ENCODE measurements at regions not wholly inside any gene's neighbourhood (a gene's known extent, or its start where the extent isn't known, plus 50 kb on each side); places are given as distances from the start of the nearest gene placed in this dataset.
A peak's percentile ranks its signal among the peaks of the same experiment; 100 is the strongest.

DNA sequence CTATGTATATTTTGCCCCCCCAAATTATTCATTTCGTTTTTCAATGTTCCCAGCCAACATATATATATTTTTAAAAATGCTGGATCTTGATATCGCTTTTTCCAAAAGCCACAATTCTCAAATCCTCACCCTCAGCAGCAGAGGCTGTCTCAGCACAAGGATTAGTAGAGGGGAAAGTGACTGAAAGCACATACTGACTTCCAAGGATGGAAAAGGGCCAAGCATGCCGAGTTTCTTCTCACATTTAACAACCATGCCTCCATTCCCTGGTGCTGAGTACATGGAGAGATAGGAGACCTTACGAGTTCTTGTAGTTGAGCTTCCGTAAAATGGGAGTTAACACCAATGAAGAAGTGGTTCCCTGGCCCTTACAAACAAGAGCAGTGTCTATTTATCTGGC, 403.4 kb upstream of the DCN start:
- DNase-seq (ENCODE audit: low read depth), result no peak
- H3K4me3 ChIP-seq (ENCODE audit: low read depth, low read length), result no peak overlapping the region
- TF ChIP-seq, protein P1, sequence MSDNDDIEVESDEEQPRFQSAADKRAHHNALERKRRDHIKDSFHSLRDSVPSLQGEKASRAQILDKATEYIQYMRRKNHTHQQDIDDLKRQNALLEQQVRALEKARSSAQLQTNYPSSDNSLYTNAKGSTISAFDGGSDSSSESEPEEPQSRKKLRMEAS (IDR thresholded peaks at IDR 0.05; ENCODE audit: low read depth, low read length), result no peak
- TF ChIP-seq POLR2A (IDR thresholded peaks at IDR 0.05; ENCODE audit: extremely low read depth, insufficient read length), result no peak
- no peak for TF ChIP-seq MYC (IDR thresholded peaks at IDR 0.05; ENCODE audit: low read depth, low read length)
- TF ChIP-seq CTCF (IDR thresholded peaks at IDR 0.05; ENCODE audit: low read depth, low read length), result no peak

DNA sequence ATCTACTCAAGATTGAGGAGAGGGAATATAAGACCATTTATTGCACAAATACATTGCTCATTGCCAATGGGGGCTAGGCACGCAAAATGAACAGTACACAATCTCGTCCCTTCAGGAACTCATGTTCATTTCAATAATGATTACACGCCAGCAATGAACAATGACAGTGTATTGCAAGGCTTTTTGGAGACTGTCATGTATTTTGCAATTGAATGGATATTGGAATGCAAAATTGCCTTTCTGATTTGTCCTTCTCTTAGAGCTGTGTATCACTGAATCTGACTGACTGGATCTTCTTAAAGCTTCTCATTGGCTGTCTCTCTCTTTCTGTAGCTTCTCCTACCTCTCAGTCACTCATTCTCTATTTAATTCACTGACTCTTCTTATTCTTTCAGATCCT, 400.2 kb upstream of the DCN start:
- no peak overlapping the region for H3K4me3 ChIP-seq (ENCODE audit: low read depth, low read length)
- DNase-seq (ENCODE audit: low read depth), result no peak
- TF ChIP-seq MYC (IDR thresholded peaks at IDR 0.05; ENCODE audit: low read depth, low read length), result no peak
- no peak for TF ChIP-seq CTCF (IDR thresholded peaks at IDR 0.05; ENCODE audit: low read depth, low read length)
- TF ChIP-seq POLR2A (IDR thresholded peaks at IDR 0.05; ENCODE audit: extremely low read depth, insufficient read length), result no peak
- TF ChIP-seq, protein P1 (IDR thresholded peaks at IDR 0.05; ENCODE audit: low read depth, low read length), result no peak

- no peak for DNase-seq (ENCODE audit: low read depth)
- TF ChIP-seq MYC (IDR thresholded peaks at IDR 0.05; ENCODE audit: low read depth, low read length) (no peak), POLR2A (IDR thresholded peaks at IDR 0.05; ENCODE audit: extremely low read depth, insufficient read length) (no peak), CTCF (IDR thresholded peaks at IDR 0.05; ENCODE audit: low read depth, low read length) (no peak)
- TF ChIP-seq, protein P1 (IDR thresholded peaks at IDR 0.05; ENCODE audit: low read depth, low read length), result no peak
- no peak overlapping the region for H3K4me3 ChIP-seq (ENCODE audit: low read depth, low read length)
These were observed 397.1 kb upstream of the DCN start for GRCh38 chr12:91579516-91580263.

DNA sequence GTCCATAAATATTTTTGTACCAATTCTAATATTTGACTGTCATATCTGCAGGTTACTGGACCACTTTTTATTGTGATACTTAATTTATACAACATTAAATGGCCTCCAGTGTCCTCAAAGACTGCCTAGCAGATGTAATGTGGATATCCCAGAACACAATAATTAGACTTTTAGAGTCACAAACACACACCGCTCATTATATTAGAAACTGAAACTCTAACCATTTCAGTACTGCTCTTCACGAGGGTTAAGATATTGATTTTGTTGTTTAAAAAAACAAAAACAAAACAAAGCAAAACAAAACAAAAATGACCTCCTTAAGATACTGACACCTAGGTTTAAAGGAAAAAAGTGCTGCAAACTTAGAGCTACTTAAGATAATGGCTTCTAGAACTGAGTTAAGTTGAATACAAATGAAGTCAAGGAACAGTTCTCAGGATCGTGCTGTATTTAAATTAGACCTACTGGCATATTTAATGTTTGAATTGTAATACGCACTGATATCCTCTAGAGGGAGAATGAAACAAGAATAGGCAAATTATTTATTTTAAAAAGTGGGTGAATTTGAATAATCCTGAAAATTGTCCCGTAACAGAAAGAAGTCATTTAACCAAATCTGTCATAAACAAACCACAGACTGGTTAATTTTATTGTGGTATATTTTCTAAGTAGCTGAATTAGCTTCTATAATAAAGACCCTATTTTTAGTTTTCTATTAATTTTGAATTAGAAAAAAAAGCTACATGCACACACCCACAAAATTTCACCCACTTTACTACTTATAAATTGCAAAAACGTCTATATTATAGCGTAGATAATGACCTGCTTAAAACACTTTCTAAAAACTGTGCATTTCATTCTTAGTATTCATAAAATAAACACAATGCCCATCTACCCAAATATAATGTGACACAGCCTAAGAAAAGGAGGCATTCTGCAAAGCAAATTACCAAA, 395.2 kb upstream of the DCN start:
- peak overlapping the region; percentile 30 for H3K4me3 ChIP-seq (ENCODE audit: low read depth, low read length)
- TF ChIP-seq MYC (IDR thresholded peaks at IDR 0.05; ENCODE audit: low read depth, low read length), result no peak
- TF ChIP-seq, protein P1 (IDR thresholded peaks at IDR 0.05; ENCODE audit: low read depth, low read length), result no peak
- no peak for TF ChIP-seq POLR2A (IDR thresholded peaks at IDR 0.05; ENCODE audit: extremely low read depth, insufficient read length)
- TF ChIP-seq CTCF (IDR thresholded peaks at IDR 0.05; ENCODE audit: low read depth, low read length), result no peak
- DNase-seq (ENCODE audit: low read depth), result peak; percentile 41

DNA sequence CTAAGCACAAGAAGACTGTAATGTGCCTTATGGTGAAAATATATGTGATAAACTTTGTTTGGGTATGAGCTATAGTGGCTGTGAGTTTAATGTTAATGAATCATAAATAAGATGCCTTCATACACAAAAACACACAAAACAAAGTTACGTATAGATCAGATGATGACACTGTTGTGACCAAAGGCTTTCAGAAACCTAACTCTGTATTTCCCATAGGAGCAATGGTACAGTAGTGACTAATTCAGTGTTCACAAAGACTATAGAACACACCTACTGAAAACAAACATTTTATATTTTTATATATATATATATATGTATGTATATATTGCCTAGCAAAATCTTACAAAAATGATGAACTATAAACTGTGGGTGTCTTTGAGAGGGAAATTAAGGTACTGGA, 393.8 kb upstream of the DCN start:
- no peak for TF ChIP-seq CTCF (IDR thresholded peaks at IDR 0.05; ENCODE audit: low read depth, low read length)
- TF ChIP-seq POLR2A (IDR thresholded peaks at IDR 0.05; ENCODE audit: extremely low read depth, insufficient read length), result no peak
- no peak for TF ChIP-seq MYC (IDR thresholded peaks at IDR 0.05; ENCODE audit: low read depth, low read length)
- TF ChIP-seq, protein P1 (IDR thresholded peaks at IDR 0.05; ENCODE audit: low read depth, low read length), result no peak

More for the DNA sequence above, 393.8 kb upstream of the DCN start:
- DNase-seq (ENCODE audit: low read depth), result no peak
- no peak overlapping the region for H3K4me3 ChIP-seq (ENCODE audit: low read depth, low read length)
